ENCODE measurements at regions not wholly inside any gene's neighbourhood (a gene's known extent, or its start where the extent isn't known, plus 50 kb on each side); places are given as distances from the start of the nearest gene placed in this dataset.

- no peak overlapping the region for H3K4me3 ChIP-seq (ENCODE audit: low read length)
- no peak for TF ChIP-seq CTCF (conservative IDR thresholded peaks at IDR 0.05; ENCODE audit: low read length)
- no peak for DNase-seq (ENCODE audit: low read depth)
These were observed 565.4 kb upstream of the NRP1 start for GRCh38 chr10:33899578-33900531.

GRCh38 chr10:33897291-33897752 is 562.9 kb upstream of the NRP1 start:
- TF ChIP-seq CTCF (conservative IDR thresholded peaks at IDR 0.05; ENCODE audit: low read length): no peak
- H3K4me3 ChIP-seq (ENCODE audit: low read length): no peak overlapping the region
- no peak for DNase-seq (ENCODE audit: low read depth)

GRCh38 chr10:33893506-33893905 is 559.0 kb upstream of the NRP1 start:
- no peak overlapping the region for H3K4me3 ChIP-seq (ENCODE audit: low read length)
- DNase-seq (ENCODE audit: low read depth): no peak
- no peak for TF ChIP-seq CTCF (conservative IDR thresholded peaks at IDR 0.05; ENCODE audit: low read length)

GRCh38 chr10:33889371-33889770 is 554.9 kb upstream of the NRP1 start:
- TF ChIP-seq CTCF (conservative IDR thresholded peaks at IDR 0.05; ENCODE audit: low read length): no peak
- no peak overlapping the region for H3K4me3 ChIP-seq (ENCODE audit: low read length)
- DNase-seq (ENCODE audit: low read depth): no peak

GRCh38 chr10:33887188-33887587 is 552.7 kb upstream of the NRP1 start:
- DNase-seq (ENCODE audit: low read depth): no peak
- TF ChIP-seq CTCF (conservative IDR thresholded peaks at IDR 0.05; ENCODE audit: low read length): no peak
- H3K4me3 ChIP-seq (ENCODE audit: low read length): no peak overlapping the region

- no peak for DNase-seq (ENCODE audit: low read depth)
- no peak overlapping the region for H3K4me3 ChIP-seq (ENCODE audit: low read length)
- no peak for TF ChIP-seq CTCF (conservative IDR thresholded peaks at IDR 0.05; ENCODE audit: low read length)
These were observed 551.8 kb upstream of the NRP1 start for GRCh38 chr10:33886299-33886698.

- no peak overlapping the region for H3K4me3 ChIP-seq (ENCODE audit: low read length)
- no peak for DNase-seq (ENCODE audit: low read depth)
- no peak for TF ChIP-seq CTCF (conservative IDR thresholded peaks at IDR 0.05; ENCODE audit: low read length)
These were observed 550.1 kb upstream of the NRP1 start for GRCh38 chr10:33884604-33885003.
